HUDEP-2 (cell line): ENCODE measurements at regions not wholly inside any gene's neighbourhood (a gene's known extent, or its start where the extent isn't known, plus 50 kb on each side); places are given as distances from the start of the nearest gene placed in this dataset.

Experiments
- DNase-seq, 76 experiments: peaks; one replicate each; lab custom pipeline; 2025; ENCODE audit not compliant: unreplicated experiment in 76 of 76; lab: John Stamatoyannopoulos, UW

DNA sequence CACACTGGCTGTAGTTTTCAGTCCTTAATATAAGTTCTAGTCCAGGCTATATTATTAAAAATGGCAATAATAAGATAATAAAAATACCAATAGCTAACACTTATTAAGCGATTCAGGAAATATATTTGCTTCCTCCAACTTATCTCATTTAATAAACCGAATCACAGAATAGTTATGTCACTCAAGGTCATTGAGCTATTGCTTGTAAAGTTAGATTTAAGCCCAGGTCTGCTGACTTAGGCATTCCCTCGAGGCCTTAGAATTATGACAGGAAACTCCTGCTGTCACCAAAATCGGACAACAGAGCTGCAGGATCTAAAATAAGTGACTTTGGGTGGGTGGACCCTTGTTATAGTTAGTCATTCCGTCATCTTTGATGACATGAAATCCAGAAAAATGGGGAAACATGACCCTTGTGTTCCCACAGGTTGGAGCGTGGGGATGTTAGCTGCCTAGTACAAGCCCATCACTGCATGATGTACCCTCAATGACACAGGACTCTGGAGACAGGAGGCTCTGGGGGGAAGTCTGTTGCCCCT lies 181.3 kb upstream of the PHYHIPL start:
- DNase-seq: no peak

DNA sequence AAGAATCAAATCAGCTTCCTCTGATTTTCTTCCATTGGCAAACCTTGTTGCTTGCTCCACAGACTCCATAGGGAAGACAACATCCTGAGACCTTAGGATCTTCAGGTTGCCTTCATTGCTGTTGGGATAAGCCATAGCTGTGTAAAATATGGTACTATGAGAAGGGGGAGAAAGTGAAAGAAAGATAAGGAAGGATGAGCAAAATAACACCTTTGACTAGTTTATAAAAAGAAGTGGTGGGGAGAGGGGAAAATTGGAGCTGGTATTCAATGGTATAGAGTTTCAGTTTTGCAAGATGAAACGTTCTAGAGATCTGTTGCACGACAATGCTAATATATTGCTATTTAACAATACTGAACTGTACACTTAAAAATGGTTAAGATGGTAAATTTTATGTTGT lies 180.4 kb upstream of the PHYHIPL start:
- DNase-seq: no peak

DNA sequence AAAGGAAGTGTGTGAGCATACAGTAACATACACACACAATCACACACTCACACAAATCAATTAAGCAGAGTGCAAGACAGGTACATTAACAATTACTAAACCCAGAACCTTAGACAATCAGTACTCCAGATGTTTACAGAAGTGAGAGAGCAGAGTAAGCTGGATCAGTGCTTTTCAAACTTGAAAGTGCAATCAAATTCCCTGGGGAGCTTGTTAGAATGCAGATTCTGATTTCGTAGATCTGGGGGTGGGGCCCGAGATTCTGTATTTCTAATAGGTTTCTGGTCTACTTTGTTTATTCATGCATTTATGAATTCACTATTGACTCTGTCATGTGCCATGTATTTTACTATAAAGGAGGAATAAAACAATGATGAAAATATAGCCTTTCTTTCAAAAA lies 179.6 kb upstream of the PHYHIPL start:
- no peak for DNase-seq

DNA sequence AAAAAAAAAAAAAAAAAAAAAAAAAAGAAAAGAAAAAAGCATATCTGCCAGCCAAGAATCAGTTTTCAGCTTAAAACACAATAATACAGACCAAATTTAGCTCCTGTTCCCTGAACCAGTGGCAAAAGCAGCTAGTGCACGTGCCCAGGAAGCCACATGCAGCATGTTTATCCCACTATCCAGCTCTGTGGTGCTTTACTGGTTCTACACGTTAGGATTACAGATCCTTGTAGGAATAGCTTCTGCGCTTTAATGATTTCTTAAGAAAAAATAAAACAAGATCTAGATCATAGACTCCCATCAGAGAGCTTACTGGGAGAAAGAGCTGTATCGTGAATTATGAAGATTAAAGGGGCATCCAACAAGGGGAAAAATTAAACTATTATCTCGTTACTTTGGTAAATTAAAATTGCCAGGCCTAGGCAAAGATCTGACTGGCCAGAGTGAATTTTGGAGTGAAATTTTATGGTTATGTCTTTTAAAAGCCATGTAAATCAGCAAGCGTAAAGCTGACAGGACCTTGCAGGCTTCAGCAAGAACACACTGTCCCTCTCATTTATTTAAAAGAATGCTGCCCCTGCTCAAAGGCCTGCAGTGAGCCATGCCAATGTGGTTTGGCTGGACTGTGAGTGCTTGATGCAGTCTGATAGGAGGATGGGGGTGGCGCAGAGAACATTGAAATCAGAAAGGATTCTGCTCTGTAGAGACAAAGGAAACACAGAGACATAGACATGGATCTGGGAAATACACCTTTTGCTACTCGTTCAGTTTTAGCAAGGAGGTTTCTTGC lies 177.3 kb upstream of the PHYHIPL start:
- DNase-seq: no peak

DNA sequence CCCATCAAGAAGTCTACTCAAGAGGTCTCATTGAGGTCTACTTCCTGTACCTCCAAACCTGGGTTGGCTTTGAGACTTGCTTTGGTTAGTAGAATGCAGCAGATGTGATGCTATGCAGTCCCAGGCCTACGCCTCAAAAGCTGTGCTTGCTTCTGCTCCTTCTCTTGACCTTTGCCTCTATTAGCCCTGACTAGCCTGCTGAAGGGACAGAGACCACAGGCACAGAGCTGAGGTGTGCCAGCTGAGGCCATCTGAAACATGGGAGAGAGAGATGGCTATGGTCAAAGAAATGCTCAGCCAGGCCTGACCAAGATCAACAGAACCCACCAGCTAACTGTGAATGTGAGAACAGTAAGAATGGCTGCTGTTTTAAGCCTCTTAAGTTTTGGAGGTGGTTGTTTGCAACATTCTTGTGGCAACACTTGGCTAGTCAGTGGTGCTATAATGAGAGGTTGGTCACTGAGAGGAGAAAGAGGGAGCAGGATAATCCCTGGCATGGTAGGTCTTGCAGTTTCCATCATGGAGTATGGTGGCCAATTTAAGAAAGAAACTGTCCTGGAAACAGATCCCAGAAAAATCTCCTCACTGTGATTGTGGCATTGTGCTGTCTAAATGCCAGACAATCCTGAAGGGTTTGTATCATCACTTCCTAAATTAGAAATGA lies 176.1 kb upstream of the PHYHIPL start:
- no peak for DNase-seq

DNA sequence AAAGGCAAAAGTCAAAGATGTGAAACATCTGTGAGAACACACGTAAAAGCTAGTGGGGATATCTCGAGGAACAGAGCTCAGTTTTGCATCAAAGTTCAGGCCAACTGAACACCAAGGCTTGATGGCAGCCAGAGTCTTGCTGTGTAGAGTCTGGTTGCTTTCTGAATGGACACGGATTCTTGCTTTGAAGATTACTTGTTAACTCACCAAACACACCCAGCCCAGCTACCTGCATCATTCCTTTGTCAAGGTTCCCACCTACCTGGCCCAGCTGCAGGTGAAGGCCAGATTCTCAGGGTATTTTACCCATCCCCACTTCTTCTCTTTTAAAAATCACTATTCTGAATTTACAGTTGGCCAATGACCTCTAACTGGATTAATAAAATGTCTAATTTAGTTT lies 174.4 kb upstream of the PHYHIPL start:
- no peak for DNase-seq

DNA sequence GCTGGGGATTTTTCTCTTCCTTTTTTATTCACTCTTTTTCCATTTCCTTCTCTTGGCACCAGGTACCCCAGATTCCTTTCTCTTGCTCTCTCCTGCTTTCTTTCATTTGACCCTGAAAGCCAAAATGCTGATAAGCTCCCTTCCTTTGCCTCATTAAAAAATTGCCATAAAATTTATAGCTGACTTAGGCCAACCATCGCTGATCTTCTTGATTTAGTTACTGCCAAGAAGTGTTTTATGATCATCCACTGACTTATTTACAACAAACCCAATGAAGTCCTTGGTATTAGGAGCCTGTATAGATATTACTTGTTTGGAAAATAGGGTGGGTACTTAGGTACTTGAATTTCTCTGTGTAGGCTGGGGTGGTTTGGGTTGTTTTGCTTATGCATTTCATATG lies 173.2 kb upstream of the PHYHIPL start:
- no peak for DNase-seq

DNA sequence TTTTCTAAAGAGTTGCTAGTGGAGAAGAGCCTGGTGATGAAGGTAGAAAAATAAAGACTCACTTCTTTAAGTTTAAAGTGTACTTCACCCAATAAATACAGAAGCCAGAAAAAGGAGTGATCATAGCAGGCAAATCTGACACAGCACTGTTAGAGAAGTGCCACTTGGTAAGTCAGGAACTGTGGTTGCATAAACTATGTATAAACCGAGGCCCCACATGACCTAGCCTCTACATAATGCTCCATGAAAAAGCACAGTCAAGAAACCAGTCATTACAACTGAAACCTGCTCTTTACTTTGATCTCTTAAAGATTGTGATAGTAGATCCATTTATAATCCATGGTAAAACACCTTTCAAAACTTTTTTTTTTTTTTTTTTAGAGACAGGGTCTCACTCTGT lies 172.1 kb upstream of the PHYHIPL start:
- no peak for DNase-seq

DNA sequence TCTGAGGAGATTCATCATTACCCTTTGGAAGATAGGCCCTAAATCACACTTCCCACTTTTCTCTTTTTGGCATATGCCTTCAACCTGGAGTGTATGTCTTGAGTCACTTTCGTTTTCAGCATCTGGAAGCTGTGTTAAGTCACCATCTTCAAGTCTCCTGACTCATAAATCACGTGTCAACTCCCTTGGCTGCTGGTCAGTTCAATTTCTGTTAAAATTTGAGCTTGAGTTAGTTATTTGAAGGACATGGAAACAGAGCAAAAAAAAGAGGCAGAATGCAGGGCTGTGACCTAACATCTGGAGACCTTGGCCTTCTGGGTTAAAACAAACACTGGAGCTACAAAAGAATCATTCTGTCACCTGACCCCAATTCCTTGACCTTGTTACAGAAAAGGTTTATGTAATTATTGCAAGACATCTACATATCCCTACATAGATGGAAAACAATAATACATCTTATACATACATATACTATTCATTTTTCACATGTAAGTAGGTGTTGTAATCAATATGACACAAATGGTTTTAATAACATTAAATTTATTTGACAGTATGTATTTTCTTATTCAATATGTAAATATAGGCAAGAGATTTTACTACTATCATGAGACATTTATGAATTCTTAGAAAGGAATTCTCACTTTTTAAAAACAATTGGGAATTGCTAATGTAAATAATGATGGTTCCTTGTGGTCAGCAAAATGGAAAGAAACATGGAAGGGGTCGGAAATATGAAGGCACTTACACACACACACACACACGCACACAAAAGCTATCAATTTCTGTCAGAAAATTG lies 169.7 kb upstream of the PHYHIPL start:
- DNase-seq: no peak

DNA sequence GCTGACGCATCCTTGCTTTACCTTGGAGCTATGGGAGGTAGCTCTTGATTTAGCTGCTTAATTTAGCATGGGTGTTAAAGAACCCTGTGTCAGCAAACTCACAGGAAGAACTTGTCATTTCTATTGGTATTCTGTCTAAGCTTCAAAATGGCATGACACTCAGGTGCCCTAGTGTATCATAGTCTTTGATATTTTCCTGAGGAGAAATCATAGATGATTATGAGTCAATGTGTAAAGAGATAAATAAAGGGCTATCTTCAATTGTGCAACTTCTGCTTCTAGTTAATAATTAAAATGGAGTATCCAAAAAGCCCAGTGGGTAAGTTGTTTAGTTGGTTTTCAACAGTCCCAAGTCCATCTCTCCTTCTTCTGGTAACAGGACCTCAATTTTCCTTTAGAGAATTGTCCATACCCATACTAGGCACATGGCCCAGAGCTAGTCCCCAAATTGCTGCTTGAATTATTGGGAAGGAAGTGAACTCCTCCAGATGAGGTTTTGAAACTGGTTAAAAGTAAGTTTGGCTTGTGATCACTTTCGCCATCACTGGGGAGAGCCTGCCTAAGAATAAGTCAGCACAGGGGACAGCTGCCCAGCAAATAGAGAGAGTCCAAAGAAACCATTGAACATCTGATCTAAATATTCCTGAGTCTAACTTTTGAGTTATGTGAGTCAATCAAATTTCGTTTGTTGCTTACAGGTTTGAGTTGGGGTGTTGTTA lies 169.0 kb upstream of the PHYHIPL start:
- DNase-seq: no peak

DNA sequence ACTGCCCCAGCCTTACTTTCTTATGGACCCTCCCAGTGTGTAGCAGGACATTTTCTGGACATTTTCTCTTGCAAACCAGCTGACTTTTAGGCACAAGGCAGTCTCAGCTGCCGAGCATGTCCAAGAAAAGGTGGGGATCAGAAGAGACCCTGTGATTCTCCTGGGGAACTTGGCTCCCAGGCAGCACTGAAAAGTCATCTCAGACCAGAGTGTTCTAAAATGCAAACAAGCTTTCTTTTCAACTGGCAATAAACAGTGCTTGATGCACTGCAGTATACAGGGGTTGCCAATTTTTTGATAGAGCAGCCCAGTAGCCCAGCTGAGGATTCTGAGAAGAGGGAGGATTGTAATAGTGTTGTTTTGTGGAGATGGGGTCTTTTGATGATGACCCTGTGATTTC lies 168.0 kb upstream of the PHYHIPL start:
- no peak for DNase-seq

DNA sequence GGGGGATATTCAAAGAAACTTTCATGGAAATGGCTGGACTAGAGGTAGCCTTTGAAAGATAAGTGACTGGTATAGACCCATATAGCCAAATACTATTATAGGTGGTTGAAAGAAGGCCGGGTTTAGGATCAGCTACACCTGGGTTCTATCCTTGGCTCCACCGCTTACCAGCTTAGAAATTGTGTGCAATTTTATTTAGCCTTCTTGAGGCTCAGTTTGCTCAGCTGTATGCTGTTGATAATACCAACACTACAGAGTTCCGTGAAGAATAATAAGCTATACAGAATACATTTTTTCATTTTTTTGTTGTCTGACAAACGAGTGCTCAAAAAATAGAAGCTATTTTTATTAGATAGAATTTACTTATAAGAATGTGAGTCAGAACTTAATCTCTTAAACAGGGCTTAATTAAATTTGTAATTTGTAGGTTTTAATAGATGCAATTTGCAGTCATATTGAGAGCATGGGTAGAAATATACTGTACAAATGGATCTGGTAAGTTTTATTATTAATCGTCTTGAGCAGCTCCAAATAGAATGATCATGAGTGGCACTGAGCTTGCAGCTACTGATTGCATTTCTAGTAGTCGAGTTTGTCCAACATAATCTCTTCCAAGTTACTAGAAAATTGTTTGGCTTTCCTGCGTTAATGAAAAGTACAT lies 164.3 kb upstream of the PHYHIPL start:
- no peak for DNase-seq

DNA sequence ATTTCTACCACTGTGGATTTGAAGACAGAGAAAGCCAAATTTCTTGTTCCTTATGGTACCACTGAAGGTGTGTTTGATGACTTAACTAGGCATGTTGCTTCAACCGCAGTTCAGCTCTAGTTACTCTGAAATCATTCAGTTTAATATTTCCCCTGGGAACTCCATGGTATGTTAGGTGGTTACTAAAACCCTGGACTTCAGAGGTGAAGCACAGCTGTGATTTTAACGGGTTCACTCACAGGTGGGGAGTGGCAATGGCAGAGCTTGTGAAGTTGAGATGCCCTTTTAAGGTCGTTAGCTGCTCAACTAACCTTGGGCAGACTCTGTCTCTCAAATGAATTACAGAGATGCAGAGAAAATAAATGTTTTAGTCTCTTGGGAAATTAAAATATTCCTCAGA lies 163.6 kb upstream of the PHYHIPL start:
- no peak for DNase-seq

DNA sequence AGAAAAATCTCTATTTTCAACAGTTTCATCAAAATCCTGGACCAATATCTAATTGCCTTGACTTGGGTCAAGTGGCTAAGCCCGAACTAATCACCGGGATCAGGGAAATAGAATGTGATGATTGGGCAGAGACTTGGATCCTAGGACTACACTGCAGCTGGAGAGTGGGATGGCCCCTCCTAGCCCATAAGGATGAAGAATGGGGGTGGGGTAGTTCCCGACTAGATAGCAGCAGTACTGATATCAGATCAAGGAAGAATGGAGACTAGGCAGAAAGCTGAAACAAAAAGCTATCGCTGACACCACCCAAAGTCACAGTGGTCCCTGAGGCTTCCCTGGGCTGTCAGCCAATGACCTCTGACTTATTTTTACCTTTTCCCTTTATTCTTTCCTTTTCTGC lies 160.4 kb upstream of the PHYHIPL start:
- DNase-seq: no peak

DNA sequence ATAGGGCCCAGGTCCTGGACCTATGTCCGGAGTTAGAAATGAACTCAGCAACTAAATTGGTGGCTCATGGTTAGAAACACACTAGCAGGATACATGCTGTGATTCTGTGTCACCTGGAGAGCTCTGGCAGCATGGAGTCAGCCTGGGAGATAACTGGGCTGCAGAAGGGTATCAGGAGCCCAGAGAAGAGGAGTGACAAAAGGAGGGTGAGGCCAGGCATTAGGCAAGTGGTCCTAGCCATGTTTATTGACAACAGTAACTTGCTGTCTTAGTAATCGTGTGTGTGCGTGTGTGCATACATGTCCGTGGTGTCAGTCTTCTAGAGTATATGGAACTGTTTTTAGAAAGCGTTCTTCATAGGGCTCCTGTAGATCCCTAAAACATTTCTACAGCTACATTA lies 157.5 kb upstream of the PHYHIPL start:
- DNase-seq: no peak

DNA sequence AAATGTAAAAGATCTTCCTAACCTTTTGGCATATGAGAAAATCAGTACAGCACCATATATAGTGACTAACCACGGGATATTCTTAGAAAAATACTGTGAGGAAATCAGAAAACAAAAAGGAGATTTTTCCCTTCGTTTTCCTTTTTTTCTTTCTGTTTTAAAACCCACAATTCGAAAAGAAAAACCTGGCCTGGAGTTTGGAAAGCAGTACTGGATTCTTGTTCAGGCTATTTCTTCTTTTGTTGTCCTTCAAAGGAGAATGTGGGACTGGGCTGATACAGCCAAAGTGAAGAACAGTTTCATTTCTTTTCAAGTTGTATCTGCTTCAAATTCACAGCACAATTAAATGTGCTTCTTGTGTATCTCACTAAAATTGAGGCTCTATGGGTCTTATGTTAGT lies 156.8 kb upstream of the PHYHIPL start:
- DNase-seq: no peak

DNA sequence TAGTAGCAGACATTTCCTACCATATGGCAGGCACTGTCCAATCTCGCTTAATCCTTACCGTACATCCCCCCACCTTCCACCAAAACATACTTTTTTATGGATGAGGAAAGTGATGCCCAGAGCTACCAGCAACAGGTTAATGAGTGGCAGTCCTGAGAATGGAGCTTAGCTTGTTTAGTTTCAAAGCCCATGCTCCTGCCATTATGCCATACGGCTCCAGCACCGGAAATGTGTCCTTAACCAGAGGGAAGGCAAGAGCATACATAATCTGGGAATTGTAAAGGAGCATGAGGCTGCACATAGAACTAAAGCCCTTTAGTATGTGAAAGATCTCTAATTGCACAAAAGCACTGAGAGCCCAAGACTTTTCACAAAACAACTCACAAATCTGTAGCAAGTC lies 155.9 kb upstream of the PHYHIPL start:
- DNase-seq: no peak

DNA sequence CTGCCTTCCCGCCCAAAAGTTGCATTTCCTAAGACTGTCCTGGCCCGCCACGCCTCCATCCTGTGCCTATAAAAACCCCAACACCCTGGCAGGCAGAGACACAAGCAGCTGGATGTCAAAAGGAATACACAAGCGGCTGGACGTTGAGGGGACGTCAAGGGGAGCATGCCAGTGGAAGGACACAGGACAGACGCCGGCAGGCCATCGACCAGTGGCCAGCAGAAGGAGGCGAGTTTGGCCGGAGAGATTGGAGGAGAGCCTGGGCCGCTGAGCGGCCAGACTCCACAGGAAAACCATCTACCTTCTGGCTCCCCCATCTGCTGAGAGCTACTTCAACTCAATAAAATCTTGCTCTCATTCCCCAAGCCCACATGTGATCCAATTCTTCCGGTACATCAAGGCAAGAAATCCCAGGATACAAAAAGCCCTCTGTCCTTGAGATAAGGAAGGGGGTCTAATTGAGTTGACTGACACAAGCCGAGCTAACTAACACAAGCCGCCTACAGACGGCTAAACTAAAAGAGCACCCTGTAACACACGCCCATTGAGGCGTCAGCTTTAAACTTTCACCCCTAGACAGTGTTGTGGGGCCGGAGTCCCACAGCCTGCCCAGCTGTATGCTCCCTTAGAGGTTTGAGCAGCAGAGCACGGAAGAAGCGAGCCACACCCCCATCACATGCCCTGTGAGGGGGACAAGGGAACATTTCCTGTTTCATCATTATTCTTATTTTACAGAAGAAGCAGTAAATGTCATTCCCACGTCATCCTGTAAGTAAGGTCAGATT lies 150.3 kb upstream of the PHYHIPL start:
- no peak for DNase-seq

DNA sequence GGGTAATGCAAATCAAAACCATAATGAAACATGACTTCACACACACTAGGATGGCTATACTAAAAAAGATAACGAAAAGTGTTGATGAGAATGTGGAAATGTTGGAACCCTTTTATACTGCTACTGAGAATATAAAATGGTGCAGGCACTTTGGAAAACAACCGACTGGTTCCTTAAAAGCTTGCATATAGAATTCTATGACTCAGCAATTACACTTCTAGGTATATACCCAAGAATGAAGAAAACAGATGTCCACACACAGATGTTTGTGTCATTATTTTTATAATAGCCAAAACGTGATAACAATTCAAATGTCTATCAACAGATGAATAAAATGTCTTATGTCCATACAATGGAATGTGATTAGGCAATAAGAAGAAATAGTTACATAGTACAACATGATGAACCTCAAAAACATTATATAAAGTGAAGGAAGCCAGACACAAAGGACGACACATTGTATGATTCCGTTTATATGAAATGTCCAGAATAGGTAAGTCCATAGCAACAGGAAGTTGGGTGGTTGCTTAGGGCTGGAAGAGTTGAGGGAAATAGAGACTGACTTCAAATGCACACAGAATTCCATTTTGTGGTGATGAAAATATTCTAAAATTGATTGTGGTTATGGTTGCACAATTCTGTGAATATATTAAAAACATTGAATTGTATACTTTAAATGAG lies 148.3 kb upstream of the PHYHIPL start:
- DNase-seq: no peak
